ENCODE measurements at regions not wholly inside any gene's neighbourhood (a gene's known extent, or its start where the extent isn't known, plus 50 kb on each side); places are given as distances from the start of the nearest gene placed in this dataset.
"Not testable (repeated sequence)": the region's sequence is repeated elsewhere in the genome, so short reads cannot be mapped to it uniquely, and the experiment has no call there.

DNA sequence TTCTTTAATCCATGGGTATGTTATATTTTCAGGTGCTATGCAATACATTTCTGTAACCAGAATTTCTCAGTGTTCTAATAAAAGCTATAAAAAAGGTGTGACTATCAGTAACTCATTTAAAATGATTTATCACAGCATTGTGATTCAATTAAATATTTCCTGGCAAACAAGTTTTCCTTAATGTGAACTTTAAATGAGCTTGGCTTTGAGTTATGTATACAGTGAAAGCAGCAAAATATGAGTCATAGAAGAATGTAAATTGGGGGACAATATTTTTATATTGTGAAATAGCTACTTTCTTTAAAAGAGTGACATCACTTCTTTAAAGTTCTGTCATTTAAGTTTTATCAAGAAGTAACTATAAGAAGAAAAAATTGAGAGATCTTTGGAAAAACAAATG is 484.9 kb upstream of the MAN1A1 start:
- DNase-seq (no peak), ATAC-seq (no peak)
- TF ChIP-seq, protein P1, sequence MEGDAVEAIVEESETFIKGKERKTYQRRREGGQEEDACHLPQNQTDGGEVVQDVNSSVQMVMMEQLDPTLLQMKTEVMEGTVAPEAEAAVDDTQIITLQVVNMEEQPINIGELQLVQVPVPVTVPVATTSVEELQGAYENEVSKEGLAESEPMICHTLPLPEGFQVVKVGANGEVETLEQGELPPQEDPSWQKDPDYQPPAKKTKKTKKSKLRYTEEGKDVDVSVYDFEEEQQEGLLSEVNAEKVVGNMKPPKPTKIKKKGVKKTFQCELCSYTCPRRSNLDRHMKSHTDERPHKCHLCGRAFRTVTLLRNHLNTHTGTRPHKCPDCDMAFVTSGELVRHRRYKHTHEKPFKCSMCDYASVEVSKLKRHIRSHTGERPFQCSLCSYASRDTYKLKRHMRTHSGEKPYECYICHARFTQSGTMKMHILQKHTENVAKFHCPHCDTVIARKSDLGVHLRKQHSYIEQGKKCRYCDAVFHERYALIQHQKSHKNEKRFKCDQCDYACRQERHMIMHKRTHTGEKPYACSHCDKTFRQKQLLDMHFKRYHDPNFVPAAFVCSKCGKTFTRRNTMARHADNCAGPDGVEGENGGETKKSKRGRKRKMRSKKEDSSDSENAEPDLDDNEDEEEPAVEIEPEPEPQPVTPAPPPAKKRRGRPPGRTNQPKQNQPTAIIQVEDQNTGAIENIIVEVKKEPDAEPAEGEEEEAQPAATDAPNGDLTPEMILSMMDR (IDR thresholded peaks at IDR 0.05): no peak
- no peaks in the 10 kb centered on the region for H3K9me3 ChIP-seq
- intact Hi-C loops (cut with DNase I, micrococcal nuclease): no loop called here
- no peak overlapping the region for H3K4me3 ChIP-seq
- H3K36me3 ChIP-seq (ENCODE audit: low read depth): no peaks in the 10 kb centered on the region
- no peaks in the 10 kb centered on the region for H3K4me1 ChIP-seq (ENCODE audit: low read depth)

DNA sequence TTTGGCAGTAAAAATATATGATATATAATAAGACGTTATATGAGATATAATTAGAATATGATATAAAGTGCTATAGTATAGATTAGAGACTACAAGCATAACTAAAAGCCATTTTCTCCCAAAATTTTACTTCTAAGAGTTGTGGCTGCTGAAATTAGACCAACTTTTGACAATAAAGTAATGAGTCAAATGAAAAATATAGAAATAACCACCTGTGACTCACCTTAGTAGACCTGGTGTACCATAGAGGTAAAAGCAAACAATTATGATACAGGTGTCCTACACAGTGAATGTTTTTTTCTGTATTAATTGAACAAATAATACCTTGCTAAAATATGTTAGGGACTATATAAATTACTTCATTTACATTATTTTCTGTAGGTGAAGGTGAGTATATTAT is 482.9 kb upstream of the MAN1A1 start:
- no peaks in the 10 kb centered on the region for H3K4me1 ChIP-seq (ENCODE audit: low read depth)
- no peaks in the 10 kb centered on the region for H3K36me3 ChIP-seq (ENCODE audit: low read depth)
- TF ChIP-seq, protein P1 (IDR thresholded peaks at IDR 0.05): no peak
- ATAC-seq: no peak
- intact Hi-C loops (cut with DNase I, micrococcal nuclease): no loop called here
- no peak for DNase-seq
- H3K4me3 ChIP-seq: no peak overlapping the region
- no peaks in the 10 kb centered on the region for H3K9me3 ChIP-seq

DNA sequence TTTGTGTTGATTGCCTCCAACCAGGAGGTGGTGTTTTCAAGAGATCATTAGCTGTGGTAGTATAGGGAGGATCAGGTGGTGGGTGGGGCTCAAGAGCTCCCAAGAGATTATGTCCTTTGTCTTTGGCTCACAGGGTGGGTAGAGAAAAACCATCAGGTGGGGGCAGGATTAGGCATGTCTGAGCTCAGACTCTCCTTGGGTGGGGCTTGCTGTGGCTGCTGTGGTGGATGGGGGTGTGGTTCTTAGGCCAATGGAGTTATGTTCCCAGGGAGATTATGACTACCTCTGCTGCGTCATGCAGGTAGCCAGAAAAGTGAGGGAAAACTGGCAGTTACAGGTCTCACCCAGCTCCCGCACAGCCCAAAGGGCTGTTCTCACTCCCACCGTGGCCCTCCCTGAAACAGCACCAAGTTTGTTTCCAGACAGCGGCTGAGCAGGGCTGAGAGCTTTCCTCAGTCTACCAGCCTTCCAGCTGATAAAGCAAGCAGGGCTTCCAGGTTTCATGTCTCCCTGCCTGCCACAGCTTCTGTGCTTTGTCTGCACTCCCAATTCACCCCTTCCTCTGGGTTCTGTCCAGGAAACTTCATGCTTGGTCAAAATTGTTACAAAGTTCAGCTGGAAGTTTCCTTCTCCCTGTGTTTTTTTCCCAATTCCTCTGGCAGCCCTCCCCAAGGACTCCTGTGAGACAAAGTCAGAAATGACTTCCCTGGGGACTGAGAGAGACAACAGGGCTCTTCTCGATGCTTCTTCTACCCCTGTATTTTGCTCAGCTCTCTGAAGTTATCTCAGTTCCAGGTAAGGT is 481.1 kb upstream of the MAN1A1 start:
- intact Hi-C loops (cut with DNase I, micrococcal nuclease): no loop called here
- ATAC-seq (peak; percentile 30), DNase-seq (peak; percentile 1 to 28 (median 17))
- H3K9me3 ChIP-seq: no peaks in the 10 kb centered on the region
- H3K4me3 ChIP-seq: no peak overlapping the region
- no peaks in the 10 kb centered on the region for H3K36me3 ChIP-seq (ENCODE audit: low read depth)
- TF ChIP-seq, protein P1 (IDR thresholded peaks at IDR 0.05): no peak
- H3K4me1 ChIP-seq (ENCODE audit: low read depth): no peaks in the 10 kb centered on the region

DNA sequence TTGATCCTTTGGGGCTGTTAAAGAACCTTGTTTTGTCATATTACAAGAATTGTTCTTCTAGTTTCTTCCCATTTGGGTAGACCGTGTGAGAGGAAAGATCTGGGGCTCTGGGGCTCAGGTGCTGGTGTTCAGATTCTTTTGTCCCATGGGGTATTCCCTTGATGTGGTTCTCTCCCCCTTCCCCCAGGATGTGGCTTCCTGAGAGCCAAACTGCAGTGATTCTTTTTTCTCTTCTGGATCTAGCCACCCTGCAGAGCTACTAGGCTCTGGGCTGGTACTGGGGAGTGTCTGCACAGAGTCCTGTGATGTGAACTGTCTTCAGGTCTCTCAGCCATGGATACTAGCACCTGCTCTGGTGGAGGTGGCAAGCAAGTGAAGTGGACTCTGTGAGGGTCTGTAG is 480.5 kb upstream of the MAN1A1 start:
- Histone ChIP-seq H3K36me3 (ENCODE audit: low read depth) (no peaks in the 10 kb centered on the region), H3K4me3 (no peak overlapping the region), H3K9me3 (no peaks in the 10 kb centered on the region), H3K4me1 (ENCODE audit: low read depth) (no peaks in the 10 kb centered on the region)
- ATAC-seq (no peak), DNase-seq (no peak)
- intact Hi-C loops (cut with DNase I, micrococcal nuclease): no loop called here
- TF ChIP-seq, protein P1 (IDR thresholded peaks at IDR 0.05): no peak

DNA sequence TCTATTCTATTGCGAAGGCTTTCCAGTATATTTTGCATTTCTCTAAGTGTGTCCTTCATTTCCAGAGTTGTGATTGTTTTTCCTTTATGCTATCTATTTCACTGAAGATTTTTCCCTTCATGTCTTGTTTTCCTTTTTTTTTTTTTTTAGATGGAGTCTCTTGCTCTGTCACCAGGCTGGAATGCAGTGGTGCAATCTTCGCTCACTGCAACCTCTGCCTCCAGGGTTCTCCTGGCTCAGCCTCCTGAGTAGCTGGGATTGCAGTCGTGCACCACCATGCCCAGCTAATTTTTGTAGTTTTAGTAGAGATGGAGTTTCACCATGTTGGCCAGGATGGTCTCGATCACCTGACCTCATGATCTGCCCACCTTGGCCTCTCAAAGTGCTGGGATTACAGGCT is 479.9 kb upstream of the MAN1A1 start:
- DNase-seq; H3K4me3 ChIP-seq; intact Hi-C loops (cut with DNase I, micrococcal nuclease); H3K9me3 ChIP-seq; ATAC-seq; H3K4me1 ChIP-seq (ENCODE audit: low read depth); H3K36me3 ChIP-seq (ENCODE audit: low read depth): not testable (repeated sequence)

DNA sequence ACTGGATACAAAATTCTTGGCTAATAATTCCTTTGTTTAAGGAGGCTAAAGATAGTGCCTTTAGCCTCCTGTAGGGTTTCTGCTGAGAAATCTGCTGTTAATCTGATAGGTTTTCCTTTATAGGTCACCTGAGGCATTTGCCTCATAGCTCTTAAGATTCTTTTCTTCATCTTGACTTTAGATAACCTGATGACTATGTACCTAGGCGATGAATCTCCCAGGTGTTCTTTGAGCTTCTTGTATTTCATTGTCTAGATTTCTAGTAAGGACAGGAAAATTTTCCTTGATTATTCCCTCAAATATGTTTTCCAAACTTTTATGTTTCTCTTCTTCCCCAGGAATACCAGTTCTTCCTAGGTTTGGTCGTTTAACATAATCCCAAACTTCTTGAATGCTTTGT is 479.4 kb upstream of the MAN1A1 start:
- Histone ChIP-seq H3K4me3 (no peak overlapping the region), H3K9me3 (no peaks in the 10 kb centered on the region), H3K36me3 (ENCODE audit: low read depth) (no peaks in the 10 kb centered on the region), H3K4me1 (ENCODE audit: low read depth) (no peaks in the 10 kb centered on the region)
- ATAC-seq (no peak), DNase-seq (no peak)
- intact Hi-C loops (cut with DNase I, micrococcal nuclease): no loop called here
- TF ChIP-seq, protein P1 (IDR thresholded peaks at IDR 0.05): no peak
